Liver (tissue), 3 donors: ENCODE measurements at regions not wholly inside any gene's neighbourhood (a gene's known extent, or its start where the extent isn't known, plus 50 kb on each side); places are given as distances from the start of the nearest gene placed in this dataset.
"Not testable (repeated sequence)": the region's sequence is repeated elsewhere in the genome, so short reads cannot be mapped to it uniquely, and the experiment has no call there.

Experiments used
- CTCF ChIP-seq: fragments of 150-350 bp; IDR thresholded peaks from 2 replicates; pipeline ENCODE4 v1.5.1; 2017; ENCODE audit warnings: improper control_type of control experiment, low read depth, low read length; ENCODE audit not compliant: missing input control
- FOXA1 ChIP-seq: IDR thresholded peaks from 2 replicates; pipeline ENCODE4 v1.6.1; 2016; ENCODE audit warnings: antibody characterized with exemption
- GABPA ChIP-seq, 2 donors: IDR thresholded peaks in 1 of 2; conservative IDR thresholded peaks in 1 of 2; 2 replicates each; pipeline ENCODE4 v1.6.1; 2016; ENCODE audit warnings: antibody characterized with exemption in 2 of 2, mild to moderate bottlenecking in 1 of 2, moderate library complexity in 1 of 2
- RXRA ChIP-seq, 2 donors: IDR thresholded peaks; 2 replicates each; pipeline ENCODE4 v1.6.1; 2017 to 2018; ENCODE audit warnings: antibody characterized with exemption in 2 of 2, mild to moderate bottlenecking in 1 of 2
- SP1 ChIP-seq: IDR thresholded peaks from 2 replicates; pipeline ENCODE4 v1.6.1; 2018; ENCODE audit warnings: antibody characterized with exemption, mild to moderate bottlenecking
- TAF1 ChIP-seq: conservative IDR thresholded peaks from 2 replicates; pipeline ENCODE4 v1.6.1; 2016; ENCODE audit warnings: antibody characterized with exemption, mild to moderate bottlenecking
- ZBTB33 ChIP-seq: IDR thresholded peaks from 2 replicates; pipeline ENCODE4 v1.6.1; 2016; ENCODE audit warnings: antibody characterized with exemption
- donor health status: healthy.
- donor health status: healthy.

GRCh38 chr19:29138206-29138605 lies 74.7 kb downstream of the UQCRFS1 start:
- TF ChIP-seq GABPA (IDR thresholded peaks at IDR 0.05 in 1 of 2, conservative IDR thresholded peaks at IDR 0.05 in 1 of 2); CTCF; FOXA1; ZBTB33; SP1; RXRA (IDR thresholded peaks at IDR 0.05); TAF1: not testable (repeated sequence)
